ENCODE measurements at regions not wholly inside any gene's neighbourhood (a gene's known extent, or its start where the extent isn't known, plus 50 kb on each side); places are given as distances from the start of the nearest gene placed in this dataset.

GRCh38 chr2:136246086-136246669 is 128.2 kb upstream of the CXCR4 start:
- TF ChIP-seq CTCF (IDR thresholded peaks at IDR 0.05) (no peak), POLR2AphosphoS5 (IDR thresholded peaks at IDR 0.05; ENCODE audit: low read depth, low read length) (no peak), TCF7L2 (IDR thresholded peaks at IDR 0.05; ENCODE audit: low read depth, low read length) (no peak), REST (IDR thresholded peaks at IDR 0.05; ENCODE audit: insufficient read depth in 1 of 2, low read depth in 2 of 2, low read length in 1 of 2) (no peak)
